ENCODE measurements at regions not wholly inside any gene's neighbourhood (a gene's known extent, or its start where the extent isn't known, plus 50 kb on each side); places are given as distances from the start of the nearest gene placed in this dataset.

DNA sequence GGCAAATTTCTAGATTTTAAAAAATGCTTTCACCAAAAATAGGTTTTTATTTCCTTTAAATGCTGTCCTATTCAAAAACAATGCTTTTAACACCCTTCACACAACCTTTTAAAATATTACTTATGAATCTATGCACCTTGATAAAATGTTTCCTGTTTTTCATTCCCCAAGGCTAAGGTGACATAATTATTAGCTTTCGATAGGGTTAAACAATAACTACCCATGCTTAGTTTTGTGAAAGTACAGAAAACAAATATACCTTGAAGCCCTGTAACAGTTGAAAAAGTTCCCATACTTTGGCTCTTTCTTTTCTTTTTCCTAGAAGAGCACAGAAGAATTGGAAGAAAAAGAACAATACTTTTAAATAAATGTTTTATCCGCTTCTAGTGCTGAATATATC, 54.9 kb upstream of the ITPRID2 start:
- no peaks in the 10 kb centered on the region for H3K9me3 ChIP-seq
- WGBS (ENCODE audit: missing lambda C conversion rate), result 81% methylated on average over 2 of the region's 2 CpGs
- DNase-seq (ENCODE audit: low read depth in 1 of 2, low spot score in 1 of 2) (no peak), ATAC-seq (no peak), FAIRE-seq (no peak)
- no peak overlapping the region; the same call in 2 of the 3 replicates for H3K4me2 ChIP-seq
- TF ChIP-seq EHF (CRISPR knock-in tag; IDR thresholded peaks at IDR 0.05) (no peak), RAD21 (conservative IDR thresholded peaks at IDR 0.05 in 1 of 2, IDR thresholded peaks at IDR 0.05 in 1 of 2) (no peak), FOSB (CRISPR knock-in tag; IDR thresholded peaks at IDR 0.05) (no peak), HOXB13 (CRISPR knock-in tag; IDR thresholded peaks at IDR 0.05; ENCODE audit: low read depth) (no peak), TFCP2L1 (CRISPR knock-in tag; IDR thresholded peaks at IDR 0.05) (no peak), MAZ (IDR thresholded peaks at IDR 0.05; ENCODE audit: borderline replicate concordance, low read depth, low read length) (no peak), MAFK (IDR thresholded peaks at IDR 0.05; ENCODE audit: partially characterized antibody) (no peak), JUNB (IDR thresholded peaks at IDR 0.05) (no peak), KDM1A (IDR thresholded peaks at IDR 0.05; ENCODE audit: low read depth) (no peak), MYC (IDR thresholded peaks at IDR 0.05; ENCODE audit: borderline replicate concordance, low read length) (no peak)
- TF ChIP-seq, protein P1, sequence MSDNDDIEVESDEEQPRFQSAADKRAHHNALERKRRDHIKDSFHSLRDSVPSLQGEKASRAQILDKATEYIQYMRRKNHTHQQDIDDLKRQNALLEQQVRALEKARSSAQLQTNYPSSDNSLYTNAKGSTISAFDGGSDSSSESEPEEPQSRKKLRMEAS (IDR thresholded peaks at IDR 0.05), result no peak
- H3K4me3 ChIP-seq, result no peak overlapping the region
- peaks cover 5% of the 10 kb centered on the region; the same call in 1 of the 3 replicates for H3K4me1 ChIP-seq
- ChIA-PET CTCF (no interaction called here), POLR2A (no interaction called here)
- no peak overlapping the region for H3K27ac ChIP-seq

DNA sequence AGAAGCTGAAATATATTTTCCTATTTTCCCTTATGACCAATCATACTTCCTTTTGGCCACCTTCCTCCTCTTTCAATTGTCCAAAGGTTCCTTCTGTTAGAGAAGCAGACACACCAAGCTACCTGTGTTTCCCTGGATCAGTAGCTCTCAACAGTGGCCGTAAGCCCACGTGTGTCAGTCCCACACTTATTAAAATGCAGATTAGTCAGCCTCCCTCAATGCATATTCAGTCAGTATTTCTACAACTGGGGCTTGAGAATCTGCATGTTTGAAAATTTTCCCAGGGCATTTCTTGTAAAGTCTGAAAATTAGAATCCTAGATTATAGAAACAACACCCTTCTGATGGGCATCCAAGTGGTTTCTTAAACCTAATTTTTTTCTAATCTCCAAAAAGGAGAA, 54.0 kb upstream of the ITPRID2 start:
- ChIA-PET CTCF (interaction anchor here (0.8 kb wide), 1 partner anchor 54 kb away, joined by 3 read pairs; the partner anchor contains the start of gene ITPRID2), POLR2A (no interaction called here)
- DNase-seq (ENCODE audit: low read depth in 1 of 2, low spot score in 1 of 2) (no peak), FAIRE-seq (no peak), ATAC-seq (no peak)
- TF ChIP-seq EHMT2 (IDR thresholded peaks at IDR 0.05; ENCODE audit: low read depth), result no peak
- no peak for TF ChIP-seq EP300 (IDR thresholded peaks at IDR 0.05)
- no peak for TF ChIP-seq POLR2A (IDR thresholded peaks at IDR 0.05; ENCODE audit: low read length)
- TF ChIP-seq, protein P2, sequence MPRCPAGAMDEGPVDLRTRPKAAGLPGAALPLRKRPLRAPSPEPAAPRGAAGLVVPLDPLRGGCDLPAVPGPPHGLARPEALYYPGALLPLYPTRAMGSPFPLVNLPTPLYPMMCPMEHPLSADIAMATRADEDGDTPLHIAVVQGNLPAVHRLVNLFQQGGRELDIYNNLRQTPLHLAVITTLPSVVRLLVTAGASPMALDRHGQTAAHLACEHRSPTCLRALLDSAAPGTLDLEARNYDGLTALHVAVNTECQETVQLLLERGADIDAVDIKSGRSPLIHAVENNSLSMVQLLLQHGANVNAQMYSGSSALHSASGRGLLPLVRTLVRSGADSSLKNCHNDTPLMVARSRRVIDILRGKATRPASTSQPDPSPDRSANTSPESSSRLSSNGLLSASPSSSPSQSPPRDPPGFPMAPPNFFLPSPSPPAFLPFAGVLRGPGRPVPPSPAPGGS (IDR thresholded peaks at IDR 0.05), result no peak
- no peak for TF ChIP-seq EHF (CRISPR knock-in tag; IDR thresholded peaks at IDR 0.05)
- TF ChIP-seq TFCP2L1 (CRISPR knock-in tag; IDR thresholded peaks at IDR 0.05), result no peak
- TF ChIP-seq, protein P3, sequence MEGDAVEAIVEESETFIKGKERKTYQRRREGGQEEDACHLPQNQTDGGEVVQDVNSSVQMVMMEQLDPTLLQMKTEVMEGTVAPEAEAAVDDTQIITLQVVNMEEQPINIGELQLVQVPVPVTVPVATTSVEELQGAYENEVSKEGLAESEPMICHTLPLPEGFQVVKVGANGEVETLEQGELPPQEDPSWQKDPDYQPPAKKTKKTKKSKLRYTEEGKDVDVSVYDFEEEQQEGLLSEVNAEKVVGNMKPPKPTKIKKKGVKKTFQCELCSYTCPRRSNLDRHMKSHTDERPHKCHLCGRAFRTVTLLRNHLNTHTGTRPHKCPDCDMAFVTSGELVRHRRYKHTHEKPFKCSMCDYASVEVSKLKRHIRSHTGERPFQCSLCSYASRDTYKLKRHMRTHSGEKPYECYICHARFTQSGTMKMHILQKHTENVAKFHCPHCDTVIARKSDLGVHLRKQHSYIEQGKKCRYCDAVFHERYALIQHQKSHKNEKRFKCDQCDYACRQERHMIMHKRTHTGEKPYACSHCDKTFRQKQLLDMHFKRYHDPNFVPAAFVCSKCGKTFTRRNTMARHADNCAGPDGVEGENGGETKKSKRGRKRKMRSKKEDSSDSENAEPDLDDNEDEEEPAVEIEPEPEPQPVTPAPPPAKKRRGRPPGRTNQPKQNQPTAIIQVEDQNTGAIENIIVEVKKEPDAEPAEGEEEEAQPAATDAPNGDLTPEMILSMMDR (IDR thresholded peaks at IDR 0.05), result no peak
- no peak for TF ChIP-seq RARB (CRISPR knock-in tag; IDR thresholded peaks at IDR 0.05)
- TF ChIP-seq, protein P4, sequence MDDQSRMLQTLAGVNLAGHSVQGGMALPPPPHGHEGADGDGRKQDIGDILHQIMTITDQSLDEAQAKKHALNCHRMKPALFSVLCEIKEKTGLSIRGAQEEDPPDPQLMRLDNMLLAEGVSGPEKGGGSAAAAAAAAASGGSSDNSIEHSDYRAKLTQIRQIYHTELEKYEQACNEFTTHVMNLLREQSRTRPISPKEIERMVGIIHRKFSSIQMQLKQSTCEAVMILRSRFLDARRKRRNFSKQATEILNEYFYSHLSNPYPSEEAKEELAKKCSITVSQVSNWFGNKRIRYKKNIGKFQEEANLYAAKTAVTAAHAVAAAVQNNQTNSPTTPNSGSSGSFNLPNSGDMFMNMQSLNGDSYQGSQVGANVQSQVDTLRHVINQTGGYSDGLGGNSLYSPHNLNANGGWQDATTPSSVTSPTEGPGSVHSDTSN (IDR thresholded peaks at IDR 0.05), result no peak
- TF ChIP-seq FOXS1 (CRISPR knock-in tag; IDR thresholded peaks at IDR 0.05), result no peak
- TF ChIP-seq SREBF2 (IDR thresholded peaks at IDR 0.05), result no peak
- no peak for TF ChIP-seq FOSL2 (IDR thresholded peaks at IDR 0.05)
- TF ChIP-seq FOSL2 (CRISPR knock-in tag; IDR thresholded peaks at IDR 0.05), result no peak
- TF ChIP-seq ZNF302 (CRISPR knock-in tag; IDR thresholded peaks at IDR 0.05), result no peak
- TF ChIP-seq RCOR1 (IDR thresholded peaks at IDR 0.05; ENCODE audit: low read depth, low read length), result no peak
- no peak for TF ChIP-seq HOXB13 (CRISPR knock-in tag; IDR thresholded peaks at IDR 0.05; ENCODE audit: low read depth)
- no peak for TF ChIP-seq JUNB (IDR thresholded peaks at IDR 0.05)
- TF ChIP-seq, protein P5, sequence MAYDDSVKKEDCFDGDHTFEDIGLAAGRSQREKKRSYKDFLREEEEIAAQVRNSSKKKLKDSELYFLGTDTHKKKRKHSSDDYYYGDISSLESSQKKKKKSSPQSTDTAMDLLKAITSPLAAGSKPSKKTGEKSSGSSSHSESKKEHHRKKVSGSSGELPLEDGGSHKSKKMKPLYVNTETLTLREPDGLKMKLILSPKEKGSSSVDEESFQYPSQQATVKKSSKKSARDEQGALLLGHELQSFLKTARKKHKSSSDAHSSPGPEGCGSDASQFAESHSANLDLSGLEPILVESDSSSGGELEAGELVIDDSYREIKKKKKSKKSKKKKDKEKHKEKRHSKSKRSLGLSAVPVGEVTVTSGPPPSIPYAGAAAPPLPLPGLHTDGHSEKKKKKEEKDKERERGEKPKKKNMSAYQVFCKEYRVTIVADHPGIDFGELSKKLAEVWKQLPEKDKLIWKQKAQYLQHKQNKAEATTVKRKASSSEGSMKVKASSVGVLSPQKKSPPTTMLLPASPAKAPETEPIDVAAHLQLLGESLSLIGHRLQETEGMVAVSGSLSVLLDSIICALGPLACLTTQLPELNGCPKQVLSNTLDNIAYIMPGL (CRISPR knock-in tag; IDR thresholded peaks at IDR 0.05; ENCODE audit: borderline replicate concordance), result no peak
- no peak for TF ChIP-seq ZC3H11A (IDR thresholded peaks at IDR 0.05)
- TF ChIP-seq RAD21 (conservative IDR thresholded peaks at IDR 0.05 in 1 of 2, IDR thresholded peaks at IDR 0.05 in 1 of 2), result no peak
- Histone ChIP-seq H3K9me3 (no peaks in the 10 kb centered on the region), H3K27ac (no peak overlapping the region), H3K4me2 (no peak overlapping the region), H3K4me1 (peaks cover 5% of the 10 kb centered on the region; the same call in 1 of the 3 replicates), H3K4me3 (no peak overlapping the region)
- 63% methylated on average over 2 of the region's 2 CpGs for WGBS (ENCODE audit: missing lambda C conversion rate)
